ENCODE measurements at regions not wholly inside any gene's neighbourhood (a gene's known extent, or its start where the extent isn't known, plus 50 kb on each side); places are given as distances from the start of the nearest gene placed in this dataset.

DNA sequence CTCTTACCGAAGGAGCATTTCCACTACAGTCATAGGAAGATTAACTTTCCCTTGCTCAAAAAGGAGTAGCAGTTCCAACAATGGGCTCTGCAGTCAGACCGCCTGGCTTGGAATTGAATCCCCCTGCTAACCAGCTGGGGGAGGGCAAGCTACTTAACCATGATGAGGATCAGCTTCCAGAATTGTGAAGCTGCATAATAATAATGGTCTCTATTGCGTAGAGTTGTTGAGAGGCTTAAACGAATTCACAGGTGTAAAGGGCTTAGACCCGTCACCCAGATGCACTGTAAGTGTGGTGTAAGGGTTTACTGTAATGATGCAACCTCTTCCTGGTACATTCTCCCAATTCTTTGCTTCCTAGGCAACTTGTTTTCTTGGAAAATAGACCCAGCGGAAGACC is 185.2 kb upstream of the RGMA start:
- TF ChIP-seq GATA2 (IDR thresholded peaks at IDR 0.05; ENCODE audit: low read depth, low read length) (no peak), GATA3 (IDR thresholded peaks at IDR 0.05; ENCODE audit: low read depth, low read length) (no peak)

All from SH-SY5Y (cell line).